Ovary (tissue), 3 donors: ENCODE measurements at regions not wholly inside any gene's neighbourhood (a gene's known extent, or its start where the extent isn't known, plus 50 kb on each side); places are given as distances from the start of the nearest gene placed in this dataset.

ENCODE experiments used
- CTCF ChIP-seq, 3 donors: fragments of 450-650 bp in 2 of 3; fragments of 200-600 bp in 1 of 3; IDR thresholded peaks; one replicate each; pipeline versions ENCODE4 v1.5.1 to v1.8.0; 2016 to 2022; ENCODE audit warnings: antibody characterized with exemption in 3 of 3, mild to moderate bottlenecking in 1 of 3
- EP300 ChIP-seq: sonication (generic); formaldehyde crosslinking; IDR thresholded peaks from one replicate; pipeline ENCODE4 v1.6.1; 2017; ENCODE audit warnings: antibody characterized with exemption
- POLR2A ChIP-seq: fragments of 450-650 bp; IDR thresholded peaks from one replicate; pipeline ENCODE4 v1.6.1; 2017; ENCODE audit warnings: antibody characterized with exemption, mild to moderate bottlenecking, moderate library complexity
- donor health status: DM: no; HTN: no; CAD: no.

GRCh38 chr6:115583290-115583689, 477.4 kb downstream of the FRK start:
- TF ChIP-seq CTCF (IDR thresholded peaks at IDR 0.05) (no peak), POLR2A (no peak), EP300 (no peak)
